GM18867 (cell line): ENCODE measurements at regions not wholly inside any gene's neighbourhood (a gene's known extent, or its start where the extent isn't known, plus 50 kb on each side); places are given as distances from the start of the nearest gene placed in this dataset.
"Not testable (repeated sequence)": the region's sequence is repeated elsewhere in the genome, so short reads cannot be mapped to it uniquely, and the experiment has no call there.

Experiments used
- ATAC-seq: cut with Tn5 transposase; IDR thresholded peaks from one replicate; pipeline ENCODE4 v1.9.1; 2021; ENCODE audit warnings: mild to moderate bottlenecking, moderate library complexity; ENCODE audit not compliant: unreplicated experiment

GRCh38 chr2:87424763-87425154 is 323.1 kb upstream of the PLGLB2 start:
- not testable (repeated sequence) for ATAC-seq

GRCh38 chr2:87425191-87425590 is 322.7 kb upstream of the PLGLB2 start:
- ATAC-seq: not testable (repeated sequence)

GRCh38 chr2:87425717-87426116 is 322.2 kb upstream of the PLGLB2 start:
- not testable (repeated sequence) for ATAC-seq

GRCh38 chr2:87428452-87429130 is 319.3 kb upstream of the PLGLB2 start:
- not testable (repeated sequence) for ATAC-seq

- not testable (repeated sequence) for ATAC-seq
Observed at GRCh38 chr2:87429206-87429930, 318.5 kb upstream of the PLGLB2 start.

- ATAC-seq: not testable (repeated sequence)
Observed at GRCh38 chr2:87429931-87430275, 318.0 kb upstream of the PLGLB2 start.

GRCh38 chr2:87431051-87431450 is 316.8 kb upstream of the PLGLB2 start:
- not testable (repeated sequence) for ATAC-seq

GRCh38 chr2:87432711-87433453 is 315.0 kb upstream of the PLGLB2 start:
- not testable (repeated sequence) for ATAC-seq

GRCh38 chr2:87436007-87436406 is 311.9 kb upstream of the PLGLB2 start:
- ATAC-seq: not testable (repeated sequence)

- ATAC-seq: not testable (repeated sequence)
Observed at GRCh38 chr2:87437701-87438260, 310.1 kb upstream of the PLGLB2 start.

- not testable (repeated sequence) for ATAC-seq
Observed at GRCh38 chr2:87438780-87439454, 309.0 kb upstream of the PLGLB2 start.

GRCh38 chr2:87439617-87440204 is 308.2 kb upstream of the PLGLB2 start:
- ATAC-seq: not testable (repeated sequence)

GRCh38 chr2:87440650-87441049 is 307.2 kb upstream of the PLGLB2 start:
- ATAC-seq: not testable (repeated sequence)

- not testable (repeated sequence) for ATAC-seq
Observed at GRCh38 chr2:87441375-87441774, 306.5 kb upstream of the PLGLB2 start.

- ATAC-seq: peak; percentile 99
Observed at GRCh38 chr2:87442983-87443577, 304.8 kb upstream of the PLGLB2 start.

GRCh38 chr2:87444951-87445350 is 302.9 kb upstream of the PLGLB2 start:
- ATAC-seq: not testable (repeated sequence)

GRCh38 chr2:87445613-87446312 is 302.1 kb upstream of the PLGLB2 start:
- not testable (repeated sequence) for ATAC-seq

- not testable (repeated sequence) for ATAC-seq
Observed at GRCh38 chr2:87446313-87446696, 301.6 kb upstream of the PLGLB2 start.

GRCh38 chr2:87449462-87449980 is 298.4 kb upstream of the PLGLB2 start:
- peak; percentile 70 for ATAC-seq
